ENCODE measurements at regions not wholly inside any gene's neighbourhood (a gene's known extent, or its start where the extent isn't known, plus 50 kb on each side); places are given as distances from the start of the nearest gene placed in this dataset.

DNA sequence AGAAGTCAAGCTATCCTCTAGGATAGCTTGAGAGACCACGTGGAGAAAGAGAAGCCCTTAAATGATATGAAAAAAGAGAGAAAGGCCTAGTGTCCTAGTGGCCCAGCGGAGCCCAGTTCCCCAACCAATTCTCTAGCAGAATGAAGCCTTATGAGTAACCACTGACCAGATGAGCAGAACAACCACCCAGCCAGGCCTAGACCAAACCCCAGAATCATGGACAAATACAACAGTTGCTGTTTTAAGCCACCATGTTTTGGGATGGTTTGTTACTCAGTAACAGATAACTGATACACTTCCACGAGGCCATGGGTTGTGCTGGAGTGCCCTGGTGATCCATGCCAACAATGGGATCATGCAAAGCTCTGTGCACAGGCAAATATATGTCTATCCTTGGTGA, 377.1 kb downstream of the SOX9 start:
- TF ChIP-seq CTCF (IDR thresholded peaks at IDR 0.05) = no peak
- no peak for TF ChIP-seq POLR2A (IDR thresholded peaks at IDR 0.05)
- TF ChIP-seq POLR2AphosphoS5 (IDR thresholded peaks at IDR 0.05; ENCODE audit: insufficient read depth in 1 of 2, low read depth in 1 of 2) = no peak

All from vagina (tissue), 2 donors.